MCF 10A (cell line): ENCODE measurements at regions not wholly inside any gene's neighbourhood (a gene's known extent, or its start where the extent isn't known, plus 50 kb on each side); places are given as distances from the start of the nearest gene placed in this dataset.

ENCODE experiments used
- BruUV-seq: library from RNA; stranded (reverse); fragments of 400-500 nt; replicated peaks from 2 replicates; lab custom pipeline; 2021; lab: Mats Ljungman, UMichigan
- CTCF ChIA-PET: fragments of 300-600 bp; sonication (Branson Sonifier 250); formaldehyde crosslinking; extraction: SDS; loops from one replicate; lab custom pipeline; 2021; ENCODE audit warnings: antibody characterized with exemption, inconsistent platforms; lab: Yijun Ruan, JAX
- POLR2A ChIA-PET: fragments of 300-600, 350-650 bp; sonication (Branson Sonifier 250); formaldehyde crosslinking; extraction: SDS; loops from one replicate; lab custom pipeline; 2020; ENCODE audit warnings: antibody characterized with exemption, inconsistent platforms; lab: Yijun Ruan, JAX
- DNase-seq: peaks from one replicate; pipeline ENCODE4 v3.0.0-alpha.2; 2018; ENCODE audit not compliant: unreplicated experiment
- H3K27ac Mint-ChIP-seq: one replicate; pipeline ENCODE4 v1.8.0; 2022; ENCODE audit warnings: mild to moderate bottlenecking, low read depth, mixed read lengths; ENCODE audit not compliant: unreplicated experiment
- H3K27me3 Mint-ChIP-seq: one replicate; pipeline ENCODE4 v1.8.0; 2022; ENCODE audit warnings: mixed read lengths; ENCODE audit not compliant: insufficient read depth, unreplicated experiment
- H3K36me3 Mint-ChIP-seq: one replicate; pipeline ENCODE4 v1.8.0; 2022; ENCODE audit warnings: mild to moderate bottlenecking, moderate library complexity, mixed read lengths; ENCODE audit not compliant: insufficient read depth, unreplicated experiment
- H3K4me1 Mint-ChIP-seq: one replicate; pipeline ENCODE4 v1.8.0; 2022; ENCODE audit warnings: mixed read lengths; ENCODE audit not compliant: insufficient read depth, unreplicated experiment
- H3K4me3 Mint-ChIP-seq: one replicate; pipeline ENCODE4 v1.8.0; 2022; ENCODE audit warnings: mild to moderate bottlenecking, moderate library complexity, mixed read lengths; ENCODE audit not compliant: unreplicated experiment
- H3K9me3 Mint-ChIP-seq: one replicate; pipeline ENCODE4 v1.8.0; 2022; ENCODE audit warnings: mixed read lengths; ENCODE audit not compliant: unreplicated experiment
- intact Hi-C: fragments of 100-400 bp; cut with micrococcal nuclease; formaldehyde crosslinking; loops from 2 replicates; pipeline ENCODE4 v1.14.1; 2022
- TF ChIP-seq, protein P1 (sequence below): fragments of 200-600 bp; IDR thresholded peaks from one replicate; pipeline ENCODE4 v1.8.0; 2022; ENCODE audit warnings: antibody characterized with exemption, mild to moderate bottlenecking; ENCODE audit not compliant: unreplicated experiment

DNA sequence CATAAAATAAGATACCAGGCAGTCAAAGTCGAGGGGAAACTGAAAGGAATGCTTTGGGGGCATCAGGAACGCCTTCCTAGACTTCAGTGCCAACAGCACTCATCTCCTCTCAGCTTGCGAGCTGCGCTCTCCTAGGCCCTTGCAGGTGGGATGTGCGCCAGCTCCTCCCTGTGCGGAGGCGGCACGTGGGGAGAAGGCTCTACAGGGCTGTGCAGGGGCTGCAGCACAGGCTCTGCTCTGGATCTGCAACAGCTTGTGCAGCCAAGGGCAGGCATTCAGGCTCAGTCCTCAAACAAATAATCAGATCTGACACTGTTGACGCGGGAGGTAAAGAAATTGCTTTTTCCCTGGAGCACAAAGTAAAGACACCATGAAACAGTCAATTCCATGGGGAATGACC, 144.8 kb downstream of the TTLL2 start:
- no peak overlapping the region for H3K27ac Mint-ChIP-seq
- H3K4me3 Mint-ChIP-seq, result no peak overlapping the region
- no peaks in the 10 kb centered on the region for H3K36me3 Mint-ChIP-seq
- no peaks in the 10 kb centered on the region for H3K9me3 Mint-ChIP-seq
- ChIA-PET POLR2A (no interaction called here), CTCF (interaction anchor here (0.5 kb wide), 1 partner anchor 649 kb away, joined by 3 read pairs; no protein-coding TSS in a partner anchor)
- peaks cover 54% of the 10 kb centered on the region for H3K27me3 Mint-ChIP-seq
- intact Hi-C loops, result no loop called here
- no TSS peak for BruUV-seq
- TF ChIP-seq, protein P1, sequence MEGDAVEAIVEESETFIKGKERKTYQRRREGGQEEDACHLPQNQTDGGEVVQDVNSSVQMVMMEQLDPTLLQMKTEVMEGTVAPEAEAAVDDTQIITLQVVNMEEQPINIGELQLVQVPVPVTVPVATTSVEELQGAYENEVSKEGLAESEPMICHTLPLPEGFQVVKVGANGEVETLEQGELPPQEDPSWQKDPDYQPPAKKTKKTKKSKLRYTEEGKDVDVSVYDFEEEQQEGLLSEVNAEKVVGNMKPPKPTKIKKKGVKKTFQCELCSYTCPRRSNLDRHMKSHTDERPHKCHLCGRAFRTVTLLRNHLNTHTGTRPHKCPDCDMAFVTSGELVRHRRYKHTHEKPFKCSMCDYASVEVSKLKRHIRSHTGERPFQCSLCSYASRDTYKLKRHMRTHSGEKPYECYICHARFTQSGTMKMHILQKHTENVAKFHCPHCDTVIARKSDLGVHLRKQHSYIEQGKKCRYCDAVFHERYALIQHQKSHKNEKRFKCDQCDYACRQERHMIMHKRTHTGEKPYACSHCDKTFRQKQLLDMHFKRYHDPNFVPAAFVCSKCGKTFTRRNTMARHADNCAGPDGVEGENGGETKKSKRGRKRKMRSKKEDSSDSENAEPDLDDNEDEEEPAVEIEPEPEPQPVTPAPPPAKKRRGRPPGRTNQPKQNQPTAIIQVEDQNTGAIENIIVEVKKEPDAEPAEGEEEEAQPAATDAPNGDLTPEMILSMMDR, result no peak
- no peaks in the 10 kb centered on the region for H3K4me1 Mint-ChIP-seq
- DNase-seq, result no peak

DNA sequence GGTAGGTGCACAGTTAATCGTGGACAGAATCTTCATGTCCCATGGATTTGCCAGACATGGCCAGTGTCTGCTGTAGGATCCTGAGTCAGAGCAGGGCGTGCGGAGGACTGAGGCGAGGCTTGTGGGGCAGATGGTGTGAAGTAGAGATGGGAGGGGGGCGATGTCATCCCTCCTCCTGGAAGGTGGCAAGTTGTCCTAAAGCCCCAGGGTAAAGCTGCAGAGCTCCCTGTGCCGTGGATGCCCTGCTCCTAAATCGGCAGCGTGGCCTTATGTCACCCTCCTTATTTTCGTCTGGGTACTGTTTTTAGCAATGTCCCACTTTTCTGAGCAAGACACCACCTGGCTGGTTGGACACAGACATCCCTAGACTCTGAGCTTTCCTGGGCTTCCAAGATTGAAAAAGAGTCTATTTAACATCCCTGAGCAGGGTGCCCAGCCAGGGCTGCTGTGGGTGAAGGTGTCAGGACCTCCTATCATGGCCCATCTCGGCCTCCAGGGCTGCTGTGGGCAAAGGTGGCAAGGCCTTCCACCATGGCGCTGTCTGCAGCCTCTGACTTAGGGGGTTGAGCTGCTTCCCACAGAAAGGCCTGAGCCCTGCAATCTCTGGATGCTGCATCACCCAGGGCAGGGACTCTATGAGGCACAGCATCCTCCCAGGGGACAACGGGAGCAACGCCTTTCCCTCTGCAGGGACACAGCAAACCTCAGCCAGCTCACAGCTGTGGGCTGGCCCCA, 145.4 kb downstream of the TTLL2 start:
- Mint-ChIP-seq H3K9me3 (no peaks in the 10 kb centered on the region), H3K27ac (no peak overlapping the region), H3K4me1 (no peaks in the 10 kb centered on the region), H3K4me3 (no peak overlapping the region), H3K36me3 (no peaks in the 10 kb centered on the region), H3K27me3 (peaks cover 54% of the 10 kb centered on the region)
- TF ChIP-seq, protein P1, result no peak
- ChIA-PET CTCF (interaction anchor here (0.5 kb wide), 1 partner anchor 648 kb away, joined by 3 read pairs; no protein-coding TSS in a partner anchor), POLR2A (no interaction called here)
- no TSS peak for BruUV-seq
- intact Hi-C loops, result no loop called here
- no peak for DNase-seq

DNA sequence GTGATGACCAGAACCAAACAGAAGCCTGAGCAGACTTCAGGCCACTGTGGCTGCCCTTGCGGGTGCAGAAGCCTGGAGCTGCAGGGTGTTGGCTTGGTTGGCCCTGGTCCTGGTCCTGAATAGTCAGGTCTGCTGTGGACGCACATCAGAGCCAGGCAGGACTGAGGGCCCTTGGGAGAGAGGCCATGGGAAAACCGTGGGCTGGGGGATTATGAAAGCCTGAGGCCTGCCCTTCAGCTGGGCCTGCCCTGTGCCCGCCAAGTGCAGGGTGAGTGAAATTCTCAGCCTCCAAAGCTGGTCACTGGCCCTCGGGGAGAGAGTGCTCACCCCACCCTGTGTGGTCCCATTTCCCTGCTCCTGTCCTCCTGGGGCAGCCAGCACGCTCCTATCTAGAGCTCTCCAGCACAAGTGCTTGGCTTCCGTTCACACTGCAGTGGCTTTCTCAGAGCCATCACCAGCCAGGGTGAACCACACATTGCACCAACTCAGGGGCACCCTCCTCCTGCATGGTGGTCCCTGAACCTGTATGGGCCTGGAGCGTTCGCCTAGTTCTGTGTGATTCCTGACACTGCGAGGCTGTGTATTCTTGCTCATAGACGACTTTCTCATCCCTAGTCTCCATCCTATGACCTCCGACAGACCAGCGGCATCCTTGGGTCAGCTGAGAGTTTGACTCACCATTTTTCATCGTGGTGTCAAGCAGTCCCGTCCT, 146.1 kb downstream of the TTLL2 start:
- POLR2A ChIA-PET, result no interaction called here
- no TSS peak for BruUV-seq
- H3K4me3 Mint-ChIP-seq, result no peak overlapping the region
- no peaks in the 10 kb centered on the region for H3K36me3 Mint-ChIP-seq
- TF ChIP-seq, protein P1, result no peak
- H3K9me3 Mint-ChIP-seq, result no peaks in the 10 kb centered on the region
- no peak for DNase-seq
- CTCF ChIA-PET, result interaction anchor here (0.5 kb wide), 1 partner anchor 153 kb away, joined by 3 read pairs; no protein-coding TSS in a partner anchor
- H3K4me1 Mint-ChIP-seq, result no peaks in the 10 kb centered on the region
- peaks cover 54% of the 10 kb centered on the region for H3K27me3 Mint-ChIP-seq
- intact Hi-C loops, result no loop called here
- H3K27ac Mint-ChIP-seq, result no peak overlapping the region

DNA sequence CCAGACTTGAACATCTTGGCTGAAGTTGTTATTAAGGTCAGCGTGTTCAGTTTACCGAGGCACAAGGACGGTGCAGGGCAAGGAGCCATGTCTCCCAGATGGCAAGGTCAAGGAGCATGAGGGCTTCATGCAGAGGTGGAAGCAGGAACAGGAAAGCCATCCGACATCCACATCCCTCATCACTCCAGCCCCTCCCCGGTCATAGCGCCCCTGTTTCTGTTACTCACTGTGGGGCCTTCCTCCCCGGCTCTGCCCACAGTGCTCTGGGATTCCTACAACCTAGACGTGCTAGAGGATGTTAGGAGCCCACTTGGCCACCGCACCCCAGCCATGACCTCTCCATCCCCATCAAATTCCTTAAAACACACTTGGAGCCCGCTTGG, 146.7 kb downstream of the TTLL2 start:
- H3K4me3 Mint-ChIP-seq, result no peak overlapping the region
- CTCF ChIA-PET, result interaction anchor here (0.5 kb wide), 1 partner anchor 154 kb away, joined by 3 read pairs; no protein-coding TSS in a partner anchor
- no TSS peak for BruUV-seq
- no peak overlapping the region for H3K27ac Mint-ChIP-seq
- TF ChIP-seq, protein P1, result no peak
- H3K9me3 Mint-ChIP-seq, result no peaks in the 10 kb centered on the region
- DNase-seq, result no peak
- intact Hi-C loops, result no loop called here
- POLR2A ChIA-PET, result no interaction called here
- H3K27me3 Mint-ChIP-seq, result peaks cover 54% of the 10 kb centered on the region
- H3K36me3 Mint-ChIP-seq, result no peaks in the 10 kb centered on the region
- no peaks in the 10 kb centered on the region for H3K4me1 Mint-ChIP-seq
